B cell (primary cell): ENCODE measurements at regions not wholly inside any gene's neighbourhood (a gene's known extent, or its start where the extent isn't known, plus 50 kb on each side); places are given as distances from the start of the nearest gene placed in this dataset.

Experiments used
- ATAC-seq: fragments of 200-7000 bp; cut with Tn5 transposase; one replicate; pipeline ENCODE4 v1.10.0; 2021; ENCODE audit warnings: low read depth, mild to moderate bottlenecking, moderate number of reproducible peaks, moderate library complexity
- CTCF ChIA-PET: fragments of 350-600 bp; sonication (Branson Sonifier 250); formaldehyde crosslinking; loops from one replicate; lab custom pipeline; 2021; ENCODE audit warnings: antibody characterized with exemption, inconsistent platforms; lab: Charles Lee
- POLR2A ChIA-PET: fragments of 350-600 bp; sonication (Branson Sonifier 250); formaldehyde crosslinking; loops from one replicate; lab custom pipeline; 2021; ENCODE audit warnings: antibody characterized with exemption; lab: Charles Lee
- DNase-seq: peaks from one replicate; pipeline ENCODE4 v3.0.0; 2013
- H2AFZ ChIP-seq: 2 replicates; pipeline ENCODE4 v1.6.1; 2012; ENCODE audit warnings: mild to moderate bottlenecking, low read depth, low read length; ENCODE audit not compliant: insufficient read depth, poor library complexity, severe bottlenecking
- H3K27ac ChIP-seq, 2 donors: 1 replicate in 1 of 2; 2 replicates in 1 of 2; pipeline ENCODE4 v1.5.1; 2012 to 2013; ENCODE audit warnings: low read length in 2 of 2, mild to moderate bottlenecking in 2 of 2, moderate library complexity in 1 of 2
- H3K27me3 ChIP-seq, 4 experiments: fragments of 200-600 bp in 1 of 4; sonication (generic) in 1 of 4; replicated peaks in 1 of 4; 1 replicate in 2 of 4; 2 replicates in 2 of 4; pipeline versions ENCODE4 v1.6.1 to v1.7.0; 2013 to 2016; ENCODE audit warnings: low read length in 3 of 4, mild to moderate bottlenecking in 2 of 4, mixed read lengths in 1 of 4, moderate library complexity in 1 of 4; ENCODE audit not compliant: insufficient read depth in 4 of 4, control insufficient read depth in 3 of 4; ENCODE audit errors: control extremely low read depth in 1 of 4
- H3K36me3 ChIP-seq, 2 experiments: replicated peaks in 1 of 2; 1 replicate in 1 of 2; 2 replicates in 1 of 2; pipeline versions ENCODE4 v1.6.1 to v1.7.1; 2013; ENCODE audit warnings: low read length in 1 of 2; ENCODE audit not compliant: insufficient read depth in 2 of 2, control insufficient read depth in 1 of 2; ENCODE audit errors: control extremely low read depth in 1 of 2, extremely low read depth in 1 of 2
- H3K4me1 ChIP-seq, 2 donors: fragments of 200-600 bp in 1 of 2; sonication (generic) in 1 of 2; 1 replicate in 1 of 2; 2 replicates in 1 of 2; pipeline versions ENCODE4 v1.5.1 to v1.6.1; 2013 to 2017; ENCODE audit warnings: low read length in 2 of 2; ENCODE audit not compliant: control insufficient read depth in 2 of 2, insufficient read depth in 2 of 2
- H3K4me2 ChIP-seq: replicated peaks from 2 replicates; pipeline ENCODE3; 2012; ENCODE audit warnings: mild to moderate bottlenecking, low read depth, low read length; ENCODE audit not compliant: poor library complexity, severe bottlenecking
- H3K4me3 ChIP-seq, 5 experiments: fragments of 200-600 bp in 1 of 5; sonication (generic) in 1 of 5; 1 replicate in 3 of 5; 2 replicates in 2 of 5; pipeline versions ENCODE4 v1.5.1 to v1.7.0; 2011 to 2016; ENCODE audit warnings: low read length in 4 of 5, mild to moderate bottlenecking in 4 of 5, low read depth in 2 of 5, control low read depth in 1 of 5, moderate library complexity in 1 of 5; ENCODE audit not compliant: insufficient read depth in 1 of 5; ENCODE audit errors: control extremely low read depth in 1 of 5, extremely low read depth in 1 of 5
- H3K79me2 ChIP-seq: fragments of 200-600 bp; sonication (generic); one replicate; pipeline ENCODE4 v1.6.0; 2016; ENCODE audit warnings: low read length; ENCODE audit not compliant: control insufficient read depth, insufficient read depth
- H3K9ac ChIP-seq: fragments of 200-600 bp; sonication (generic); 2 replicates; pipeline ENCODE4 v1.6.1; 2017; ENCODE audit warnings: mild to moderate bottlenecking, low read length, moderate library complexity
- H3K9me3 ChIP-seq, 3 donors: one replicate each; pipeline versions ENCODE4 v1.6.1 to v1.7.1; 2013; ENCODE audit warnings: low read length in 2 of 3; ENCODE audit not compliant: control insufficient read depth in 2 of 3, insufficient read depth in 1 of 3; ENCODE audit errors: control extremely low read depth in 1 of 3
- H4K20me1 ChIP-seq: 2 replicates; pipeline ENCODE4 v1.6.0; 2012; ENCODE audit warnings: mild to moderate bottlenecking, low read length; ENCODE audit not compliant: insufficient read depth, control insufficient read depth, poor library complexity, severe bottlenecking
- H3K27ac Mint-ChIP-seq: one replicate; pipeline ENCODE4 v1.8.0; 2021; ENCODE audit warnings: mixed read lengths
- H3K27me3 Mint-ChIP-seq: one replicate; pipeline ENCODE4 v1.8.0; 2021; ENCODE audit warnings: mixed read lengths
- H3K4me1 Mint-ChIP-seq: one replicate; pipeline ENCODE4 v1.8.0; 2021; ENCODE audit warnings: mixed read lengths
- H3K4me3 Mint-ChIP-seq: one replicate; pipeline ENCODE4 v1.8.0; 2021; ENCODE audit warnings: mixed read lengths
- H3K9me3 Mint-ChIP-seq: one replicate; pipeline ENCODE4 v1.8.0; 2022; ENCODE audit warnings: mixed read lengths; ENCODE audit not compliant: insufficient read depth
- EZH2 ChIP-seq: IDR thresholded peaks from 2 replicates; pipeline ENCODE4 v1.6.1; 2012; ENCODE audit warnings: borderline replicate concordance, low read depth, mild to moderate bottlenecking, moderate library complexity, low read length; ENCODE audit not compliant: insufficient read depth, poor library complexity, severe bottlenecking
- WGBS: methylation state at CpG from one replicate; pipeline ENCODE4 v1.1.5; 2013; ENCODE audit warnings: missing lambda C conversion rate; ENCODE audit not compliant: insufficient coverage; 5-methylcytosine and 5-hydroxymethylcytosine counted together
- intact Hi-C: fragments of 100-400 bp; cut with micrococcal nuclease; formaldehyde crosslinking; loops from one replicate; pipeline ENCODE4 v1.10.0; 2022
- TF ChIP-seq, protein P1 (sequence below): fragments of 200-600 bp; IDR thresholded peaks from one replicate; pipeline ENCODE4 v1.8.0; 2022; ENCODE audit warnings: antibody characterized with exemption, mild to moderate bottlenecking

DNA sequence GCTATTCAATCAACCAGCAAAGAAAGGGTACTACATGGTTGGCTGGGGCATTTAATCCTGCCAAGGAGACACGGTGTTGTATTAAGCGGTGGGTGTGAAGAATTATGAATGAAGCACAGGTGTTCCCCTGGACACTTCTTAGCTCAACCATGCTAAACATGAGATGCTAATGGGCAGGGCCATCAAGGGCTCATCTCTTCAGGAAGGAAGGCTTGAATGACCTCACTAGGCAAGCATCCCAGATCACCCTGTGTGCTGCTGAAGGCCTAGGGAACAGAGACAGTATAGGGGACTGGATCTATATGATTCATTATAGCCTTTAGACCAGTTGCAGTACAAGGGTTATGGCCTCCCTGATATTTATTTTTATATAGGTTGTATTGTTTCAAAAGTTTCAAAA, 221.3 kb upstream of the SLCO3A1 start:
- ChIA-PET POLR2A (no interaction called here), CTCF (interaction anchor here (0.6 kb wide), 1 partner anchor 155 kb away, joined by 3 read pairs; no protein-coding TSS in a partner anchor)
- H3K9ac ChIP-seq: no peak overlapping the region
- H3K27me3 ChIP-seq: no peaks in the 10 kb centered on the region
- TF ChIP-seq EZH2: no peak
- TF ChIP-seq, protein P1, sequence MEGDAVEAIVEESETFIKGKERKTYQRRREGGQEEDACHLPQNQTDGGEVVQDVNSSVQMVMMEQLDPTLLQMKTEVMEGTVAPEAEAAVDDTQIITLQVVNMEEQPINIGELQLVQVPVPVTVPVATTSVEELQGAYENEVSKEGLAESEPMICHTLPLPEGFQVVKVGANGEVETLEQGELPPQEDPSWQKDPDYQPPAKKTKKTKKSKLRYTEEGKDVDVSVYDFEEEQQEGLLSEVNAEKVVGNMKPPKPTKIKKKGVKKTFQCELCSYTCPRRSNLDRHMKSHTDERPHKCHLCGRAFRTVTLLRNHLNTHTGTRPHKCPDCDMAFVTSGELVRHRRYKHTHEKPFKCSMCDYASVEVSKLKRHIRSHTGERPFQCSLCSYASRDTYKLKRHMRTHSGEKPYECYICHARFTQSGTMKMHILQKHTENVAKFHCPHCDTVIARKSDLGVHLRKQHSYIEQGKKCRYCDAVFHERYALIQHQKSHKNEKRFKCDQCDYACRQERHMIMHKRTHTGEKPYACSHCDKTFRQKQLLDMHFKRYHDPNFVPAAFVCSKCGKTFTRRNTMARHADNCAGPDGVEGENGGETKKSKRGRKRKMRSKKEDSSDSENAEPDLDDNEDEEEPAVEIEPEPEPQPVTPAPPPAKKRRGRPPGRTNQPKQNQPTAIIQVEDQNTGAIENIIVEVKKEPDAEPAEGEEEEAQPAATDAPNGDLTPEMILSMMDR: no peak
- H2AFZ ChIP-seq: no peak overlapping the region
- 100% methylated on average over 1 of the region's 2 CpGs for WGBS
- no peaks in the 10 kb centered on the region for H3K36me3 ChIP-seq
- H3K4me3 Mint-ChIP-seq: no peak overlapping the region
- H3K27ac ChIP-seq: no peak overlapping the region
- H3K4me1 ChIP-seq: no peaks in the 10 kb centered on the region
- no peak overlapping the region for H3K4me2 ChIP-seq
- H3K9me3 ChIP-seq: peaks cover 0 to 11% (median 0%) of the 10 kb centered on the region in 3 donors
- no peaks in the 10 kb centered on the region for H4K20me1 ChIP-seq
- no peaks in the 10 kb centered on the region for H3K79me2 ChIP-seq
- intact Hi-C loops: no loop called here
- H3K9me3 Mint-ChIP-seq: peaks cover 2% of the 10 kb centered on the region
- H3K27me3 Mint-ChIP-seq: no peaks in the 10 kb centered on the region
- H3K27ac Mint-ChIP-seq: no peak overlapping the region
- H3K4me3 ChIP-seq: no peak overlapping the region
- ATAC-seq: no peak
- no peak for DNase-seq
- H3K4me1 Mint-ChIP-seq: no peaks in the 10 kb centered on the region

DNA sequence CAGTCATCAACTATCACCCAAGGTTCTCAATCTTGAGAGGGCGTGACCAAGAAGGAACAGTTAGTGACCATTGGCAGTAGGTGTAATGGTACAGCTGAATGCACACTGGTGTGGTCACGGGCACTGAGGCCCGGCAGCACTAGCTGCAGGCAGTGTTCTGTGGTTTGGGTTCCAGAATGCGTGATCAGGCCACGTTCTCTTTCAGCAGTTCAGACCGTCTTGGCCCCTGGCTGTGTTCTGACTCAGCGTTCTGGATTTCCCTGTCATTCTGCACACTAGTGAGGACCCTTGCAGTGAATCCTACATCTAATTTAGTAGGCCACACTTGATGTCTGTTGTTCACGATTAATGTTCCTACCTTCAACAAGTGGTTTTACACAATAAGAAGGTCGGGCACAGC, 220.5 kb upstream of the SLCO3A1 start:
- Histone ChIP-seq H3K4me3 (no peak overlapping the region), H4K20me1 (no peaks in the 10 kb centered on the region), H3K4me2 (no peak overlapping the region), H3K79me2 (no peaks in the 10 kb centered on the region), H3K27ac (no peak overlapping the region), H2AFZ (no peak overlapping the region), H3K4me1 (no peaks in the 10 kb centered on the region), H3K36me3 (no peaks in the 10 kb centered on the region), H3K9me3 (peaks cover 0 to 13% (median 0%) of the 10 kb centered on the region in 3 donors), H3K9ac (no peak overlapping the region), H3K27me3 (no peaks in the 10 kb centered on the region)
- DNase-seq: no peak
- no peak for ATAC-seq
- H3K27ac Mint-ChIP-seq: no peak overlapping the region
- H3K9me3 Mint-ChIP-seq: peaks cover 3% of the 10 kb centered on the region
- POLR2A ChIA-PET: no interaction called here
- no peak for TF ChIP-seq EZH2
- WGBS: 72% methylated on average over 7 of the region's 9 CpGs
- intact Hi-C loops: no loop called here
- CTCF ChIA-PET: no interaction called here
- H3K27me3 Mint-ChIP-seq: no peaks in the 10 kb centered on the region
- H3K4me1 Mint-ChIP-seq: no peaks in the 10 kb centered on the region
- no peak overlapping the region for H3K4me3 Mint-ChIP-seq
